HCT116 (cell line): ENCODE measurements at regions not wholly inside any gene's neighbourhood (a gene's known extent, or its start where the extent isn't known, plus 50 kb on each side); places are given as distances from the start of the nearest gene placed in this dataset.

Source experiments
- ATAC-seq: fragments of 200-7000 bp; cut with Tn5 transposase; 2 replicates; pipeline ENCODE4 v1.9.1; 2020; ENCODE audit warnings: mild to moderate bottlenecking, moderate library complexity
- BruUV-seq: library from RNA; stranded (reverse); fragments of 400-500 nt; replicated peaks from 2 replicates; lab custom pipeline; 2021; lab: Mats Ljungman, UMichigan
- CTCF ChIA-PET: fragments of 300-600 bp; sonication (Branson Sonifier 250); formaldehyde crosslinking; loops from one replicate; lab custom pipeline; 2021; ENCODE audit warnings: antibody characterized with exemption; lab: Charles Lee
- POLR2A ChIA-PET: fragments of 300-600, 350-600 bp; sonication (Branson Sonifier 250); formaldehyde crosslinking; loops from one replicate; lab custom pipeline; 2021; ENCODE audit warnings: antibody characterized with exemption; lab: Charles Lee
- RAD21 ChIA-PET, 2 experiments: fragments of 300-600 bp; sonication (Branson Sonifier 250); formaldehyde crosslinking; loops; one replicate each; lab custom pipeline; 2023; ENCODE audit warnings: low total read pairs in 2 of 2; ENCODE audit not compliant: uncharacterized antibody in 2 of 2, unreplicated experiment in 2 of 2, low non-redundant PET in 1 of 2; lab: Charles Lee
- DNase-seq: peaks from one replicate; pipeline ENCODE4 v3.0.0-alpha.2; 2010; ENCODE audit warnings: low read depth, low spot score
- H2AFZ ChIP-seq: fragments of 200-600 bp; shearing (Covaris generic), sonication (generic); 2 replicates; pipeline ENCODE4 v1.6.1; 2017; ENCODE audit warnings: low read depth, mixed run types, mixed read lengths, antibody characterized with exemption, low read length; ENCODE audit not compliant: poor library complexity, severe bottlenecking
- H3K27ac ChIP-seq: 2 replicates; pipeline ENCODE4 v1.5.1; 2012; ENCODE audit warnings: low read depth, low read length
- H3K27me3 ChIP-seq: fragments of 200-600 bp; sonication (generic); 2 replicates; pipeline ENCODE4 v1.6.1; 2016; ENCODE audit warnings: mixed run types, low read length, mixed read lengths; ENCODE audit not compliant: insufficient read depth
- H3K36me3 ChIP-seq, 2 experiments: fragments of 200-500 bp in 1 of 2; fragments of 200-600 bp in 1 of 2; sonication (Bioruptor generic) in 1 of 2; sonication (generic) in 1 of 2; 2 replicates each; pipeline versions ENCODE4 v1.5.1 to v1.6.1; 2014 to 2016; ENCODE audit warnings: low read length in 2 of 2, inconsistent platforms in 1 of 2, mixed read lengths in 1 of 2, mixed run types in 1 of 2; ENCODE audit not compliant: insufficient read depth in 2 of 2, control insufficient read depth in 1 of 2
- H3K4me1 ChIP-seq, 2 experiments: fragments of 200-600 bp in 1 of 2; sonication (generic) in 1 of 2; 2 replicates each; pipeline versions ENCODE4 v1.5.1 to v1.6.1; 2012 to 2017; ENCODE audit warnings: low read length in 2 of 2, inconsistent platforms in 1 of 2, mild to moderate bottlenecking in 1 of 2, mixed read lengths in 1 of 2, mixed run types in 1 of 2, moderate library complexity in 1 of 2; ENCODE audit not compliant: insufficient read depth in 2 of 2, control insufficient read depth in 1 of 2
- H3K4me2 ChIP-seq: fragments of 200-600 bp; sonication (generic); 2 replicates; pipeline ENCODE4 v1.6.1; 2017; ENCODE audit warnings: mixed run types, low read length, mixed read lengths
- H3K4me3 ChIP-seq, 2 experiments: fragments of 200-600 bp in 1 of 2; sonication (generic) in 1 of 2; replicated peaks in 1 of 2; 2 replicates each; pipeline ENCODE4 v1.5.1; 2011 to 2016; ENCODE audit warnings: low read length in 2 of 2, control low read depth in 1 of 2, low read depth in 1 of 2, mild to moderate bottlenecking in 1 of 2, mixed read lengths in 1 of 2, mixed run types in 1 of 2
- H3K79me2 ChIP-seq: fragments of 200-600 bp; sonication (generic); 2 replicates; pipeline ENCODE4 v1.6.1; 2017; ENCODE audit warnings: mild to moderate bottlenecking, mixed run types, low read length, moderate library complexity, mixed read lengths; ENCODE audit not compliant: insufficient read depth
- H3K9ac ChIP-seq: fragments of 200-600 bp; sonication (generic); 2 replicates; pipeline ENCODE4 v1.6.1; 2016; ENCODE audit warnings: low read length, mixed read lengths
- H3K9me2 ChIP-seq: fragments of 200-600 bp; sonication (generic), shearing (Covaris generic); 2 replicates; pipeline ENCODE4 v1.6.1; 2017; ENCODE audit warnings: mixed run types, mild to moderate bottlenecking, moderate library complexity; ENCODE audit not compliant: insufficient read depth
- H3K9me3 ChIP-seq, 2 experiments: fragments of 200-500 bp in 1 of 2; fragments of 200-600 bp in 1 of 2; sonication (Bioruptor generic) in 1 of 2; sonication (generic) in 1 of 2; 2 replicates each; pipeline ENCODE4 v1.6.1; 2014 to 2017; ENCODE audit warnings: low read length in 2 of 2, mixed read lengths in 2 of 2, inconsistent platforms in 1 of 2, low read depth in 1 of 2, mild to moderate bottlenecking in 1 of 2, mixed run types in 1 of 2, moderate library complexity in 1 of 2; ENCODE audit not compliant: control insufficient read depth in 1 of 2, insufficient read depth in 1 of 2
- H4K20me1 ChIP-seq: fragments of 200-600 bp; sonication (generic), shearing (Covaris generic); 2 replicates; pipeline ENCODE4 v1.6.1; 2017; ENCODE audit warnings: mixed run types, mild to moderate bottlenecking, moderate library complexity; ENCODE audit not compliant: insufficient read depth
- CTCF ChIP-seq, 3 experiments: fragments of 200-600 bp in 1 of 3; sonication (generic) in 1 of 3; IDR thresholded peaks in 2 of 3; conservative IDR thresholded peaks in 1 of 3; 2 replicates each; pipeline ENCODE4 v1.5.1; 2012 to 2017; ENCODE audit warnings: low read depth in 2 of 3, low read length in 2 of 3, antibody characterized with exemption in 1 of 3, borderline replicate concordance in 1 of 3, control low read depth in 1 of 3, mild to moderate bottlenecking in 1 of 3, mixed read lengths in 1 of 3, mixed run types in 1 of 3, moderate library complexity in 1 of 3; ENCODE audit not compliant: insufficient read depth in 1 of 3
- EZH2 ChIP-seq: fragments of 200-600 bp; sonication (generic); IDR thresholded peaks from 2 replicates; pipeline ENCODE4 v1.6.1; 2017; ENCODE audit warnings: antibody characterized with exemption, mixed run types
- EZH2phosphoT487 ChIP-seq: fragments of 200-600 bp; IDR thresholded peaks from 2 replicates; pipeline ENCODE4 v1.6.1; 2018; ENCODE audit warnings: antibody characterized with exemption, borderline replicate concordance
- JUND ChIP-seq: IDR thresholded peaks from 2 replicates; pipeline ENCODE4 v1.6.1; 2012
- POLR2AphosphoS5 ChIP-seq: IDR thresholded peaks from 2 replicates; pipeline ENCODE4 v1.6.1; 2011; ENCODE audit warnings: mild to moderate bottlenecking, low read depth, low read length, moderate library complexity
- SIN3A ChIP-seq: IDR thresholded peaks from 2 replicates; pipeline ENCODE4 v1.6.1; 2012; ENCODE audit warnings: low read depth
- SP1 ChIP-seq: IDR thresholded peaks from 2 replicates; pipeline ENCODE4 v1.6.1; 2012; ENCODE audit warnings: low read depth
- SRF ChIP-seq: IDR thresholded peaks from 2 replicates; pipeline ENCODE4 v1.6.1; 2012; ENCODE audit warnings: low read depth
- TCF7L2 ChIP-seq: IDR thresholded peaks from 2 replicates; pipeline ENCODE4 v1.7.0; 2011; ENCODE audit warnings: borderline replicate concordance, inconsistent platforms; ENCODE audit not compliant: insufficient read depth, insufficient read length; ENCODE audit errors: extremely low read depth
- YY1 ChIP-seq: IDR thresholded peaks from 2 replicates; pipeline ENCODE4 v1.6.1; 2011; ENCODE audit warnings: low read length, low read depth, moderate library complexity, mild to moderate bottlenecking; ENCODE audit not compliant: insufficient replicate concordance; ENCODE audit errors: extremely low read depth
- intact Hi-C: fragments of 100-400 bp; cut with micrococcal nuclease; formaldehyde crosslinking; loops from 2 replicates; pipeline ENCODE4 v1.10.0; 2022
- TF ChIP-seq, protein P1 (sequence below): IDR thresholded peaks from 2 replicates; pipeline ENCODE4 v1.6.1; 2012
- TF ChIP-seq, protein P2 (sequence below): IDR thresholded peaks from 2 replicates; pipeline ENCODE4 v1.6.1; 2011; ENCODE audit warnings: mild to moderate bottlenecking, low read length, moderate library complexity; ENCODE audit not compliant: insufficient replicate concordance; ENCODE audit errors: extremely low read depth

- H3K36me3 ChIP-seq = no peaks in the 10 kb centered on the region
- H4K20me1 ChIP-seq = no peaks in the 10 kb centered on the region
- intact Hi-C loops = no loop called here
- H2AFZ ChIP-seq = no peak overlapping the region
- H3K79me2 ChIP-seq = no peaks in the 10 kb centered on the region
- no peak for TF ChIP-seq EZH2
- TF ChIP-seq, protein P1, sequence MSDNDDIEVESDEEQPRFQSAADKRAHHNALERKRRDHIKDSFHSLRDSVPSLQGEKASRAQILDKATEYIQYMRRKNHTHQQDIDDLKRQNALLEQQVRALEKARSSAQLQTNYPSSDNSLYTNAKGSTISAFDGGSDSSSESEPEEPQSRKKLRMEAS = no peak
- TF ChIP-seq SP1 = no peak
- TF ChIP-seq POLR2AphosphoS5 = no peak
- no peak for TF ChIP-seq EZH2phosphoT487
- no peak for TF ChIP-seq SIN3A
- no peak for TF ChIP-seq CTCF (IDR thresholded peaks at IDR 0.05 in 2 of 3, conservative IDR thresholded peaks at IDR 0.05 in 1 of 3; ENCODE audit: borderline replicate concordance in 1 of 3, insufficient read depth in 1 of 3, low read depth in 2 of 3, low read length in 2 of 3)
- TF ChIP-seq JUND = no peak
- TF ChIP-seq, protein P2, sequence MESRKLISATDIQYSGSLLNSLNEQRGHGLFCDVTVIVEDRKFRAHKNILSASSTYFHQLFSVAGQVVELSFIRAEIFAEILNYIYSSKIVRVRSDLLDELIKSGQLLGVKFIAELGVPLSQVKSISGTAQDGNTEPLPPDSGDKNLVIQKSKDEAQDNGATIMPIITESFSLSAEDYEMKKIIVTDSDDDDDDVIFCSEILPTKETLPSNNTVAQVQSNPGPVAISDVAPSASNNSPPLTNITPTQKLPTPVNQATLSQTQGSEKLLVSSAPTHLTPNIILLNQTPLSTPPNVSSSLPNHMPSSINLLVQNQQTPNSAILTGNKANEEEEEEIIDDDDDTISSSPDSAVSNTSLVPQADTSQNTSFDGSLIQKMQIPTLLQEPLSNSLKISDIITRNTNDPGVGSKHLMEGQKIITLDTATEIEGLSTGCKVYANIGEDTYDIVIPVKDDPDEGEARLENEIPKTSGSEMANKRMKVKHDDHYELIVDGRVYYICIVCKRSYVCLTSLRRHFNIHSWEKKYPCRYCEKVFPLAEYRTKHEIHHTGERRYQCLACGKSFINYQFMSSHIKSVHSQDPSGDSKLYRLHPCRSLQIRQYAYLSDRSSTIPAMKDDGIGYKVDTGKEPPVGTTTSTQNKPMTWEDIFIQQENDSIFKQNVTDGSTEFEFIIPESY = no peak
- no peak for TF ChIP-seq YY1
- TF ChIP-seq SRF = no peak
- no peak for TF ChIP-seq TCF7L2
- TF ChIP-seq, all 23 proteins: peak for 0
- POLR2A ChIA-PET = no interaction called here
- H3K4me2 ChIP-seq = no peak overlapping the region
- H3K9me3 ChIP-seq = no peaks in the 10 kb centered on the region
- no peak overlapping the region for H3K9ac ChIP-seq
- no peaks in the 10 kb centered on the region for H3K9me2 ChIP-seq
- H3K4me3 ChIP-seq = no peak overlapping the region
- no peak overlapping the region for H3K27ac ChIP-seq
- DNase-seq (no peak), ATAC-seq (no peak)
- no TSS peak for BruUV-seq
- H3K4me1 ChIP-seq = no peaks in the 10 kb centered on the region
- H3K27me3 ChIP-seq = no peaks in the 10 kb centered on the region
- CTCF ChIA-PET = no interaction called here
- RAD21 ChIA-PET = no interaction called here
These were observed 663.8 kb downstream of the C12orf50 start for GRCh38 chr12:87365423-87365822.
